Forelimb muscle (tissue), 1 donor: ENCODE measurements at regions not wholly inside any gene's neighbourhood (a gene's known extent, or its start where the extent isn't known, plus 50 kb on each side); places are given as distances from the start of the nearest gene placed in this dataset.
"Not testable (repeated sequence)": the region's sequence is repeated elsewhere in the genome, so short reads cannot be mapped to it uniquely, and the experiment has no call there.

ENCODE experiments used
- DNase-seq: peaks from one replicate; pipeline ENCODE4 v3.0.0-alpha.2; 2013; ENCODE audit warnings: low read depth

- no peak for DNase-seq
These were observed 52.0 kb upstream of the LRIG1 start for GRCh38 chr3:66552846-66553245.

GRCh38 chr3:66553441-66554113 lies 52.8 kb upstream of the LRIG1 start:
- DNase-seq, result no peak

- DNase-seq, result no peak
These were observed 53.4 kb upstream of the LRIG1 start for GRCh38 chr3:66554178-66554577.

- no peak for DNase-seq
These were observed 54.5 kb upstream of the LRIG1 start for GRCh38 chr3:66555214-66555844.

DNA sequence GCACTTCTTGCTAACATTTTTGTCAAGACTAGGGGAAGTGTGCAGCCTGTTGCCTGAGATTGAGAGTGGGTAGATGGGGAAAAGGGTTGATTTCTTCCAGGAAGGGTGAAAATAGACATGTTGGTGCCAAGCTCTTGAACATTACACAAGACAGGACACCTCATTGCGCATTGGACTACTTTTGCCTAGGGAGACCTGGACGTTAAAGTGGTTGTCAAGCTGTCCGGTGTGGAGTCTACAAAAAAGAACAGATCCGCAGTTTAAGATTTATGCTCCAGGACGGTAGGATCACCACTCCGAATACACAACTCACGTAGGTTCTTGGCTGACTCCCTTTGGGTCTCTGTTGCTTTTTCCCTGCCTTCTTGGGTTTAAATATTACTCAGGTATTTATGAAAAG lies 56.3 kb upstream of the LRIG1 start:
- no peak for DNase-seq

DNA sequence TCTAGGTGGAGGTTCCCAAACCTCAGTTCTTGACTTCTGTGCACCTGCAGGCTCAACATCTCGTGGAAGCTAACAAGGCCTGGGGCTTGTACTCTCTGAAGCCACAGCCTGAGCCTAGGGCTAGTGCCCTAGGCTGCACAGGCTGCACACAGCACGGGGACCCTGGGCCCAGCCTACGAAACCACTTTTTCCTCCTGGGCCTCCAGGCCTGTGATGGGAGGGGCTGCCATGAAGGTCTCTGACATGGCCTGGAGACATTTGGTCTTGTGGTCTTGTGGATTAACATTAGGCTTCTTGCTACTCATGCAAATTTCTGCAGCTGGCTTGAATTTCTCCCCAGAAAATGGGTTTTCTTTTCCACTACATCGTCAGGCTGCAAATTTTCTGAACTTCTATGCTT lies 59.1 kb upstream of the LRIG1 start:
- not testable (repeated sequence) for DNase-seq

- DNase-seq, result no peak
These were observed 60.5 kb upstream of the LRIG1 start for GRCh38 chr3:66561367-66561766.

DNA sequence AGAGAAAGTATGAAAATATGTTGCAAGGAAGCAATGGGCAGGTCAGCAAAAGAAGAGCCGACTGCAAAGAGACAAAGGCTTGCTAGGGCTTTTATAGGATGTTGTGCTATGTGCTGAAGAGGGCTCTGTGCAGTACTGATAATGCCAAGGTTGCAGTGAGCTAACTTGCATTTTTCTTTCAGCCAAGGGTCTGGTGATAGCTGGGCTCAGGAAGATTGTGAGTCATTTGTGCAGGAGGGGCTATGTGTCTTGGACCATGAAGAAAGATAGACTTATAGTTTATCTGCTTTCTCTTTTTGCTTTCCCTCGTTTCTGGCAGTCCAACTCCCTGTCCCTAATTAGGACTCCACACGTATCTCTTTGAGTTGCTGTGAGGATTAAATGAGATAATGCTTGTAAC lies 64.5 kb upstream of the LRIG1 start:
- no peak for DNase-seq

DNA sequence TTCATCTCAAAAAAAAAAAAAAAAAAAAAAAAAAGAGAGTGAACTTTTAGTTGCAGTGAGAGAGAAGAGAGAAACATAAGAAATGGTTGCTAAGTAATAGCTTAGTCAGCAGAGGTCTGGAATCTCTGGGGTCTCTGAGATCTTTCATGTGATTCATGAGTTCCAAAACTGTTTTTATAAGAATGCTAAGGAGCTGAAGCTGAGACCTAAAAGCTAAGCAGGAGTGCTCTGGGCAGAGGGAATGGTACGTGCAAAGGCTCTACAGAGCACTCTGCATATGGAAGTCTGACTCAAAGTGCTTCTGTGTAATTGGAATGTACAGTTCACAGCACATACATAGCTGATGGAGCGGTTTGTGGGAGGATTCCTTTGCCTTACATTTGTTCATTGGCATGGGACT lies 66.3 kb upstream of the LRIG1 start:
- DNase-seq, result peak; percentile 54

DNA sequence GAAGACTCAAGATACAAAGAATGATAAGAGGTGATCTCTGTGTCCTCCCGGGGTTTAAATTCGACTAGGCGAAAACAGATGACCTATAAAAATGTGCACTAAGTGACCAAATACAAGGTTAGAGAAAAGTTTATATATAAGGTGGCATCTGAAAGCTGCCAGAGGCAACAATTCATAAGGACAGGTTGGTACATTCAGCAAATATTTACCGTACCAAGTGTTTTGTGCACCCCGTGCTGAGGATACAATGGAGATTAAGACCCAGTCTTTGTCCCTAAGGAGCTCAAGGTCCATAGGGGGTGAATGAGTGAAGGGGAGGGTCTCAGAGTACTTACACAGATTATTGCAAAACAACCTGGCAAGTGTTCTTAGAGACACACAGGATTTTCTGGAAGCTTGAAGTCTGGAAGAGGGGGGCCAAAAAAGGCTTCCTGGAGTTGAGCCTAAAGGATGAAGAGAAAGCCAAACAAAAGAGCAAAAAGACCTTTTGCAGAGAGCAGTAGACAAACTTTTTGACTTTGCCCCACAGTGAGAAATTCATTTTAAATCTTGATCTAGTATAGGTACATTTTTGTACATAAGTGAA lies 71.4 kb upstream of the LRIG1 start:
- no peak for DNase-seq

- no peak for DNase-seq
These were observed 72.3 kb upstream of the LRIG1 start for GRCh38 chr3:66572938-66573710.

- DNase-seq, result no peak
These were observed 73.3 kb upstream of the LRIG1 start for GRCh38 chr3:66574091-66574490.

DNA sequence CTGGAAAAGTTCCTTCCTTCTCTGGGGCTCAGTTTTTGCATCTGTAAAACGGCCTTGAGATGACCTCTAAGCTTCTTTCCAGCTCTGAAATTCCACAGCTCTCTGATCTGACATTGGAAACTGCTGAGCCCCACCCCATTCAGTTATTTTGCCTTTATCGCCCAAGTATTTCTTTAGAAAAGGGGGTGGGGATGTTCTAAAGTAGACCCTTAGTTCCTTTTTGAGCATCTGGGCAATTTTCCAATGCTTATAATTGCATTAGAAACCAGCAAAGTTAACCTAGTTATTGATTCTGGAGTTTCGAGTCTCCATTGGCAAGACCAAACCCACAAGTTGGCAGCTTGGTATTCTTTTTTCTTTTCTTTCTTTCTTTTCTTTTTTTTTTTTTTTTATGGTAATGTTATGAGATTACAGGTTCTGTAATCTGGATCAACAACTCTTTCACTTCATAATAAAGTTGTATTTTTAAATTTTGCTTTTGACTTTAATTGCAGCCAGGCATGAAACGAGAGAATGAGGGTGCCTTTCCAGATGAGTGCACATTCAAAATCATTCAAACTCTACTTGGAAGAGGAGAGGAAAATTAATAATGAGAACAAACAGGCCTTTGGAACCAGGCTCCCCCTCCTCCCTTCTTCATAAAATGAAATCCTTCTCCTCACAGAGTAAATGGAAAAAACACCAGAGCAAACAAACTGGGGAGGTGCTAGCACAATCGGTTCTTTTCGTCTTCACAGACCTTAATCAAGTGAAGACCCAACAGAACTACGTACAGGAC lies 76.8 kb upstream of the LRIG1 start:
- no peak for DNase-seq

DNA sequence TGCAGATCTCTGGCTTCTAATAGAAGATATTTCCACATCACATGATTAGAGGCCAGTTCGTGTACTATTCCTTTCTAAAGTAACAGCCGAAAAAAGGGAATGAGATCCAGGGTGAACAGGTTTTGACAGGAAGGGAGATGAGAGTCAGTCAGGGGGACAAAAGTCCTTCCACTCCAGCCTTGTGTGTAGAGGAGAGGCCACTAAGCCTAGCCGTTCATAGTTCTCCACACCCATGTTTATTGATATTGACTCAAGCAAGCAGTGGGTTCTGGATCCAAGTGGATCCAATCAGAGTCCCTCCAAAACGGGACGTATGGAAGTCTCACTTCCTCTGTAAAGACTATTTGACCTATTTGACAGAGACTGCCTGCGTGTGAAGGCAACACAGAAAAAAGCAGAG lies 80.4 kb upstream of the LRIG1 start:
- no peak for DNase-seq

- DNase-seq, result no peak
These were observed 82.0 kb upstream of the LRIG1 start for GRCh38 chr3:66582721-66583423.

GRCh38 chr3:66583424-66584040 lies 82.7 kb upstream of the LRIG1 start:
- no peak for DNase-seq

- DNase-seq, result no peak
These were observed 84.8 kb upstream of the LRIG1 start for GRCh38 chr3:66585520-66586095.

- DNase-seq, result no peak
These were observed 86.0 kb upstream of the LRIG1 start for GRCh38 chr3:66586853-66587252.

DNA sequence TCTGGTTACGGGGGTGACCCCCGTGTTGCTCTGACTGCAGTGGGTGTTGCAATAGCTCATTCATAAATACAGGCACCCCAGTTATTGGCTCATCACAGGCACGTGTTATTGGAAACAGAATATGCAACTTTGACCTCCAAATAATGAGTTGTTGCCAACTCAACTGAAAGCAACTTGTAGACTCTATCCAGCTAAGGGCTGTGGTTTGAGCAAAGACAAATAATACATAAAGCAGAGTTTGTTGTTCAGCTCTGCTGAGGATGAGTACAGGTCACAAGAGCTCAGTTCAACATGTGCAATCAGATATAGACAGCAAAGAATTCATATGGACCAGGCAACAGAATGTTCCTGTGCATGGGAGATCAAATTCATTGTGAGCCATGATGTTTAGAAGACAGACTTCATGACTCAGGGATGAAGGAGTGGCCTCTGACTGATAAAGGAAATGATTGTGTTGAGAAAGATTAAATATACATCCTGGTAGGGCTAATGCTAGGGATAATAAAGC lies 87.6 kb upstream of the LRIG1 start:
- no peak for DNase-seq
